HUES48 (cell line): ENCODE measurements at regions not wholly inside any gene's neighbourhood (a gene's known extent, or its start where the extent isn't known, plus 50 kb on each side); places are given as distances from the start of the nearest gene placed in this dataset.
"Not testable (repeated sequence)": the region's sequence is repeated elsewhere in the genome, so short reads cannot be mapped to it uniquely, and the experiment has no call there.

Source experiments
- H3K27ac ChIP-seq: one replicate; pipeline ENCODE4 v1.7.0; 2013; ENCODE audit warnings: low read depth, low read length, inconsistent platforms
- H3K27me3 ChIP-seq: 2 replicates; pipeline ENCODE4 v1.6.1; 2013; ENCODE audit warnings: mild to moderate bottlenecking, low read length; ENCODE audit not compliant: control insufficient read depth, insufficient read depth
- H3K36me3 ChIP-seq: 2 replicates; pipeline ENCODE4 v1.6.1; 2013; ENCODE audit warnings: low read length; ENCODE audit not compliant: control insufficient read depth, insufficient read depth
- H3K4me1 ChIP-seq: 2 replicates; pipeline ENCODE4 v1.6.1; 2013; ENCODE audit warnings: mild to moderate bottlenecking, low read length; ENCODE audit not compliant: control insufficient read depth, insufficient read depth
- H3K4me3 ChIP-seq: 2 replicates; pipeline ENCODE4 v1.5.1; 2013; ENCODE audit warnings: mild to moderate bottlenecking, low read depth, low read length
- H3K9ac ChIP-seq: 2 replicates; pipeline ENCODE4 v1.6.1; 2013; ENCODE audit warnings: mild to moderate bottlenecking, low read depth, low read length, moderate library complexity
- H3K9me3 ChIP-seq: 2 replicates; pipeline ENCODE4 v1.6.1; 2013; ENCODE audit warnings: low read length; ENCODE audit not compliant: control insufficient read depth, insufficient read depth

DNA sequence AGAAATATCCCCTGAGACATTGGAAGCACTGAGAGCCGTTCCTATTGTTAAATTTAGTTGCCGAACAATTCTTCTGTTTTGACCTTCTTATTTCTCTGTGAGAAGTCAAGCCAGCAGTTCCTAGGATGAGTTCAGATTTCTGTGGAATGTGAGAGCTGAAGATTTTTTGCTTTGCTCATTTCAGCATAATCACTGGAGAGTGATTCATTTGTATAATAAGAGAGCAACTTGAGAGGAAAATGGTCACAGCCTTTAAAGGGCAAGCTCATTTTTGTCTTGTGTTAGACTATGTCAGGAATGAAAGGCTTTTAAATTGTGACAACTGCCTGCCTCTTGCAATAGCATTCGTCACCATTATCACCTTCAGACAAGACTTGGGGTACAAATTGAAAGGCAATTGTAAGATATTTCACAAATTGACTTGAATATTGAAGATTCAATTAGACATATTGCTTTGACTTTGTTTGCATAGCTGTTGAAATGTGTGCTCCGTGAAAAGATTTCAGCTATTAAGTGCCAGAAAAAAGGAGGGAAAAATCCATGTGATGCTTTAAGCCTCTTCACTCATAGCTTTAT lies 900.0 kb upstream of the GOT2 start:
- Histone ChIP-seq H3K4me3 (no peak overlapping the region), H3K9ac (no peak overlapping the region), H3K4me1 (peaks cover 4% of the 10 kb centered on the region; the same call in 1 of the 2 replicates), H3K9me3 (peaks cover 6% of the 10 kb centered on the region; the same call in 1 of the 2 replicates), H3K36me3 (no peaks in the 10 kb centered on the region), H3K27me3 (no peaks in the 10 kb centered on the region), H3K27ac (no peak overlapping the region)

- H3K4me1 ChIP-seq, result peaks cover 4% of the 10 kb centered on the region; the same call in 1 of the 2 replicates
- H3K9ac ChIP-seq, result no peak overlapping the region
- no peak overlapping the region for H3K27ac ChIP-seq
- H3K4me3 ChIP-seq, result no peak overlapping the region
- H3K36me3 ChIP-seq, result no peaks in the 10 kb centered on the region
- no peaks in the 10 kb centered on the region for H3K27me3 ChIP-seq
- peaks cover 6% of the 10 kb centered on the region; the same call in 1 of the 2 replicates for H3K9me3 ChIP-seq
Observed at GRCh38 chr16:59632276-59632855, 898.2 kb upstream of the GOT2 start.

DNA sequence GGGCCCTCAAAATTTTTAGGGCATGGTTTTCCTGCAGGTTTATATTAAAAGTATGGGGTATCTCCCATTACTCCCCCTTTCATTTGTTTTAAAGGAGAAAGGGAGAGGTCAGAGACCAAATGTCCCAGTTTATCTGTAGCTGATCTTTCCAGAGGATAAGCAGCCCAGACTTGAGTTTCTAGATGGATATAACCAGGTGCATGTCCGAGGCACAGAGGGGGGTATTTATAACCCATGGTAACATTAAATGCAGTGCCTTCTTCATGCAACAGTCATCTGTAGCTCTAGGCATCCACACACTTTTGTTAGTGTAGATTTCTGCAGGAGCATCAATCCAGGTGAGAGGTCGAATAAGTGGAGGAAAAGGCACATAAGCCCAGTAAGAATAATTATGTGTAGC lies 890.3 kb upstream of the GOT2 start:
- H3K9ac ChIP-seq, H3K27me3 ChIP-seq, H3K36me3 ChIP-seq, H3K27ac ChIP-seq, H3K4me3 ChIP-seq, H3K4me1 ChIP-seq, H3K9me3 ChIP-seq: not testable (repeated sequence)

- no peak overlapping the region for H3K4me3 ChIP-seq
- peaks cover 16% of the 10 kb centered on the region for H3K4me1 ChIP-seq
- no peaks in the 10 kb centered on the region for H3K9me3 ChIP-seq
- no peaks in the 10 kb centered on the region for H3K36me3 ChIP-seq
- no peak overlapping the region for H3K27ac ChIP-seq
- H3K27me3 ChIP-seq, result peaks cover 24% of the 10 kb centered on the region
- H3K9ac ChIP-seq, result no peak overlapping the region
Observed at GRCh38 chr16:59614466-59615240, 880.5 kb upstream of the GOT2 start.

- peaks cover 26% of the 10 kb centered on the region for H3K27me3 ChIP-seq
- H3K4me1 ChIP-seq, result peaks cover 16% of the 10 kb centered on the region
- not testable (repeated sequence) for H3K9ac ChIP-seq, H3K36me3 ChIP-seq, H3K4me3 ChIP-seq, H3K9me3 ChIP-seq
- H3K27ac ChIP-seq, result peak overlapping the region; percentile 48
Observed at GRCh38 chr16:59612910-59613620, 878.9 kb upstream of the GOT2 start.

GRCh38 chr16:59612094-59612493 lies 878.0 kb upstream of the GOT2 start:
- H3K4me3 ChIP-seq, result no peak overlapping the region
- H3K36me3 ChIP-seq, result no peaks in the 10 kb centered on the region
- peaks cover 16% of the 10 kb centered on the region for H3K4me1 ChIP-seq

GRCh38 chr16:59611556-59611955 lies 877.4 kb upstream of the GOT2 start:
- Histone ChIP-seq H3K4me1 (peaks cover 16% of the 10 kb centered on the region), H3K4me3 (no peak overlapping the region), H3K27me3 (peaks cover 26% of the 10 kb centered on the region), H3K36me3 (no peaks in the 10 kb centered on the region), H3K9ac (no peak overlapping the region), H3K9me3 (no peaks in the 10 kb centered on the region), H3K27ac (no peak overlapping the region)

More at GRCh38 chr16:59612094-59612493, 878.0 kb upstream of the GOT2 start:
- Histone ChIP-seq H3K27ac (peak overlapping the region; percentile 48), H3K9ac (no peak overlapping the region), H3K9me3 (no peaks in the 10 kb centered on the region), H3K27me3 (peaks cover 26% of the 10 kb centered on the region)

DNA sequence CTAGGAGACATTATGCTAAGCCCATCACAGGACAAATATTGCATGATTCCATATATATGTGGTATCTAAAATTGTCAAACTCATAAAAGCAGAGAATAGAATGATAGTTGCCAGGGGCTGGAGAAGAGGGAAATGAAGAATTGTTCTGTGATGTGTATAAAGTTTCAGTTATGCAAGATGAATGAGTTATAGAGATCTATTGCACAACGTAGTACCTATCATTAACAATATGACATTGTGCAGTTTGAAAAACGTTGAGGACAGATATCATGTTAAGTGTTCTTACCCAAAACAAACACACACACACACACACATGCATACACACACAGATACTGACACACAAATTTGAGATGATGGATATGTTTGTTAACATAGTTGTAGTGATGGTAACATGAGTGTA lies 871.6 kb upstream of the GOT2 start:
- no peak overlapping the region for H3K9ac ChIP-seq

DNA sequence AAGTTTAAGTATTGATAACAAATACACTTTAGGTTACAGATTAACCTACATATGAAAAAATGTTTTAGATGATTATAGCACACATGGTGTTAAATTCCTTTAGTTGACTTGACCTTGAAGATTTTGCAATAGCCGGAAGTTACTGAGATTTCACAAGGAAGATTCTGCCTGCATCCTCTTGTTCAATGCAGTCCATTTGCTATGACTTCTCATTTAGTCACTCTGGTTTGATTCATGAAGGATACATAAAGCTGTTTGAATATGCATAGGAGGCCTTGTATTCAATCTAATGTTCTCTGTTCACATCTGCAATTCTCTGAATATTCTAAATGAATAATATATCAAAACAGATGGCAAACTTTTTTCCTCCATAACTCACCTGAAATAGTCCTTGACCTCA lies 870.2 kb upstream of the GOT2 start:
- no peaks in the 10 kb centered on the region for H3K4me1 ChIP-seq
- H3K9ac ChIP-seq, result no peak overlapping the region
- no peaks in the 10 kb centered on the region for H3K36me3 ChIP-seq
- H3K27me3 ChIP-seq, result no peaks in the 10 kb centered on the region
- H3K9me3 ChIP-seq, result no peaks in the 10 kb centered on the region
- no peak overlapping the region for H3K4me3 ChIP-seq
- H3K27ac ChIP-seq, result no peak overlapping the region

More for the DNA sequence above, 871.6 kb upstream of the GOT2 start:
- Histone ChIP-seq H3K4me3 (no peak overlapping the region), H3K27me3 (peaks cover 13% of the 10 kb centered on the region), H3K9me3 (no peaks in the 10 kb centered on the region), H3K4me1 (no peaks in the 10 kb centered on the region), H3K27ac (no peak overlapping the region), H3K36me3 (no peaks in the 10 kb centered on the region)

DNA sequence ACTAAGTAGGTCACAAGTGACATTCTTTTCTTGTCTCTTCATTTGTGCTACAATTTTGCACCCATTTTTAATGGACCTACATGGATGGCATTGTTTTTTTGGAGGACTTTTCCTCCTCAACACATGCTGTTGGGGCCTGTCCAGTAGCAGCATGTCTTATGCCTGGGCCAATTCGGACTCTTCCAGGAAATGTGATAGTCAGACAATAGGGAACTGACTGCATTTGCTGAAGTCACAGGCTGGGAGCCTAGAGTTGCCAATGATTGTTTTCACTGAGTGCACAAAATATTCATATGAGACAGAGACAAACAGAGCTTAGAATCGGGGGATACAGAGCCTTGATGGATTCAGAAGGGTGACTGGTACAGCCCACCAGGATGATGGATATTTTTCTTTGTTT lies 867.3 kb upstream of the GOT2 start:
- Histone ChIP-seq H3K27me3 (no peaks in the 10 kb centered on the region), H3K4me1 (no peaks in the 10 kb centered on the region), H3K9me3 (no peaks in the 10 kb centered on the region), H3K9ac (no peak overlapping the region), H3K36me3 (no peaks in the 10 kb centered on the region), H3K27ac (no peak overlapping the region), H3K4me3 (no peak overlapping the region)

DNA sequence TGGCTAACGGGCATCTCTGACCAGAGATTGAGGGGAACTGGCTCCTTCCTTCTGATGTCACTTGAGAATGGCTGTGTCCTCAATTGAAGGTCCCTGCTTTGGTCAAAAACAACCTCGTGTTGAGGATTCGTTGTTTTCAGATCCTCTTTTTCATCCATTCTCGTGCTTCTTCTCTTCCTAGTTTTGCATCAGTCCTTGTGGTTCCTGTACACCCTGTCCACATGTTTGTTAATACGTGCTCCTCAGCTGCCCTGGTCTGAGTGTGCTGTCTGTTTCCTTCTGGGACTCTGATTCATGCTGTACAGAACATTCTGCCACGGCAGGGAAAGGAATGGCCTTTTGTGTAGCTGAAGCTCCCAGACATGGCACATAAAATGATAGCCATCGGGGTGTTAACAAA lies 863.2 kb upstream of the GOT2 start:
- Histone ChIP-seq H3K9ac (no peak overlapping the region), H3K27ac (no peak overlapping the region), H3K27me3 (no peaks in the 10 kb centered on the region)

More for the DNA sequence above, 863.2 kb upstream of the GOT2 start:
- Histone ChIP-seq H3K4me1 (no peaks in the 10 kb centered on the region), H3K9me3 (no peaks in the 10 kb centered on the region), H3K36me3 (no peaks in the 10 kb centered on the region), H3K4me3 (no peak overlapping the region)
